ENCODE measurements at regions not wholly inside any gene's neighbourhood (a gene's known extent, or its start where the extent isn't known, plus 50 kb on each side); places are given as distances from the start of the nearest gene placed in this dataset.

DNA sequence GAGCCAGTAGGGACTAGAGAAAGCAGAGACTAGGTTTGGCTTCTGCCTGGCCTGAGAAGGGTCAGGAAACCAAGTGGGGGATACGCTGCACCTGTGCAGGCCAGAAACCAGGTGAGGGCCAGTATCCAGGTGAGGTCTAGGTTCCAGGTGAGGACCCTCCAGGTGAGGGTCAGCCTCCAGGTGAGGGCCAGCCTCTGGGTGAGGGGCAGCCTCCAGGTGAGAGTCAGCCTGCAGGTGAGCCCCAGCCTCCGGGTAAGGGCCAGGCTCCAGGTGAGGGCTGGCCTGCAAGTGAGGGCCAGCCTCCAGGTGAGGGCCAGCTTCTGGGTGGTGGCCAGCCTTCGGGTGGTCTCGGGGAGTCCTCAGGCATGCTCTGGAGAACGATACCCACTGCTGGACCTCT, 238.8 kb downstream of the USP46 start:
- Histone ChIP-seq H3K36me3 (no peaks in the 10 kb centered on the region), H3K4me1 (no peaks in the 10 kb centered on the region), H3K4me3 (no peak overlapping the region), H3K27me3 (no peaks in the 10 kb centered on the region), H3K27ac (no peak overlapping the region), H3K9me3 (no peaks in the 10 kb centered on the region)
- 64 to 78% methylated on average over 4 of the region's 5 CpGs for WGBS, 2 donors
- no peak for DNase-seq
- intact Hi-C loops (cut with DNase I), result no loop called here
- no peak for TF ChIP-seq POLR2A (IDR thresholded peaks at IDR 0.05)
- TF ChIP-seq, protein P1, sequence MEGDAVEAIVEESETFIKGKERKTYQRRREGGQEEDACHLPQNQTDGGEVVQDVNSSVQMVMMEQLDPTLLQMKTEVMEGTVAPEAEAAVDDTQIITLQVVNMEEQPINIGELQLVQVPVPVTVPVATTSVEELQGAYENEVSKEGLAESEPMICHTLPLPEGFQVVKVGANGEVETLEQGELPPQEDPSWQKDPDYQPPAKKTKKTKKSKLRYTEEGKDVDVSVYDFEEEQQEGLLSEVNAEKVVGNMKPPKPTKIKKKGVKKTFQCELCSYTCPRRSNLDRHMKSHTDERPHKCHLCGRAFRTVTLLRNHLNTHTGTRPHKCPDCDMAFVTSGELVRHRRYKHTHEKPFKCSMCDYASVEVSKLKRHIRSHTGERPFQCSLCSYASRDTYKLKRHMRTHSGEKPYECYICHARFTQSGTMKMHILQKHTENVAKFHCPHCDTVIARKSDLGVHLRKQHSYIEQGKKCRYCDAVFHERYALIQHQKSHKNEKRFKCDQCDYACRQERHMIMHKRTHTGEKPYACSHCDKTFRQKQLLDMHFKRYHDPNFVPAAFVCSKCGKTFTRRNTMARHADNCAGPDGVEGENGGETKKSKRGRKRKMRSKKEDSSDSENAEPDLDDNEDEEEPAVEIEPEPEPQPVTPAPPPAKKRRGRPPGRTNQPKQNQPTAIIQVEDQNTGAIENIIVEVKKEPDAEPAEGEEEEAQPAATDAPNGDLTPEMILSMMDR (IDR thresholded peaks at IDR 0.05), result no peak

DNA sequence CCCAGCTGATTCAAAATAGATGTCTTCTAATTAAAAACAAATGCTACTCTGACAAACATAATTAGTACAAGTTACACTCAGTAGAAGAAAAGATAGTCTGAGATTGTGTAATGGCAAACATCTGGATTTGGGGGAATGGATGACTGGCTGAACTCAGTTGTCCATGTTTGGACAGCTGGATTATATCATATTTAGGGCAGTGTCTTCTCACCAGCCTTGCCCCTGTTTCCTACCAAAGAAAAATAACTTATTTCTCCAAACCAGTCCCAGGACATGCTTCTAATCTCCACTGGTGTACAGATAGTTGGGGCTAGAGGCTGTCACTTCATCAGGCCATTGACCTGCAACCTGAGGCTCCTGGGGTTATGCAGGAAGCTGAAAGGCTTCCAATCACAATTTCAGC, 237.3 kb downstream of the USP46 start:
- H3K4me1 ChIP-seq, result no peaks in the 10 kb centered on the region
- TF ChIP-seq POLR2A (IDR thresholded peaks at IDR 0.05), result no peak
- TF ChIP-seq, protein P1 (IDR thresholded peaks at IDR 0.05), result no peak

GRCh38 chr4:52423967-52424366, 235.1 kb downstream of the USP46 start:
- no peak for DNase-seq
- H3K4me1 ChIP-seq, result no peaks in the 10 kb centered on the region
- WGBS, 2 donors, result 70 to 72% methylated on average over 4 of the region's 4 CpGs

More for the DNA sequence above, 237.3 kb downstream of the USP46 start:
- DNase-seq, result no peak
- Histone ChIP-seq H3K27ac (no peak overlapping the region), H3K9me3 (no peaks in the 10 kb centered on the region), H3K4me3 (no peak overlapping the region), H3K27me3 (no peaks in the 10 kb centered on the region), H3K36me3 (no peaks in the 10 kb centered on the region)
- intact Hi-C loops (cut with DNase I), result no loop called here

GRCh38 chr4:52425751-52426326, 233.3 kb downstream of the USP46 start:
- no peaks in the 10 kb centered on the region for H3K4me1 ChIP-seq
- no peak for DNase-seq
- no peaks in the 10 kb centered on the region for H3K9me3 ChIP-seq
- no peak overlapping the region for H3K4me3 ChIP-seq
- intact Hi-C loops (cut with DNase I), result no loop called here
- no peaks in the 10 kb centered on the region for H3K27me3 ChIP-seq
- TF ChIP-seq, protein P1 (IDR thresholded peaks at IDR 0.05), result no peak
- no peak for TF ChIP-seq POLR2A (IDR thresholded peaks at IDR 0.05)
- no peaks in the 10 kb centered on the region for H3K36me3 ChIP-seq
- WGBS, 2 donors, result 63 to 78% methylated on average over 3 of the region's 3 CpGs
- H3K27ac ChIP-seq, result no peak overlapping the region

More at GRCh38 chr4:52423967-52424366, 235.1 kb downstream of the USP46 start:
- Histone ChIP-seq H3K27me3 (no peaks in the 10 kb centered on the region), H3K36me3 (no peaks in the 10 kb centered on the region), H3K9me3 (no peaks in the 10 kb centered on the region), H3K4me3 (no peak overlapping the region), H3K27ac (no peak overlapping the region)
- intact Hi-C loops (cut with DNase I), result no loop called here
- TF ChIP-seq, protein P1 (IDR thresholded peaks at IDR 0.05), result no peak
- no peak for TF ChIP-seq POLR2A (IDR thresholded peaks at IDR 0.05)

- intact Hi-C loops (cut with DNase I), result no loop called here
- H3K27ac ChIP-seq, result no peak overlapping the region
- H3K9me3 ChIP-seq, result no peaks in the 10 kb centered on the region
- no peaks in the 10 kb centered on the region for H3K27me3 ChIP-seq
- H3K4me3 ChIP-seq, result no peak overlapping the region
- TF ChIP-seq, protein P1 (IDR thresholded peaks at IDR 0.05), result no peak
- TF ChIP-seq POLR2A (IDR thresholded peaks at IDR 0.05), result no peak
- DNase-seq, result no peak
- no peaks in the 10 kb centered on the region for H3K4me1 ChIP-seq
- H3K36me3 ChIP-seq, result no peaks in the 10 kb centered on the region
Measured at GRCh38 chr4:52431410-52431809, 227.7 kb downstream of the USP46 start.

Measured in esophagus squamous epithelium (tissue), 5 donors.